ENCODE measurements at regions not wholly inside any gene's neighbourhood (a gene's known extent, or its start where the extent isn't known, plus 50 kb on each side); places are given as distances from the start of the nearest gene placed in this dataset.

DNA sequence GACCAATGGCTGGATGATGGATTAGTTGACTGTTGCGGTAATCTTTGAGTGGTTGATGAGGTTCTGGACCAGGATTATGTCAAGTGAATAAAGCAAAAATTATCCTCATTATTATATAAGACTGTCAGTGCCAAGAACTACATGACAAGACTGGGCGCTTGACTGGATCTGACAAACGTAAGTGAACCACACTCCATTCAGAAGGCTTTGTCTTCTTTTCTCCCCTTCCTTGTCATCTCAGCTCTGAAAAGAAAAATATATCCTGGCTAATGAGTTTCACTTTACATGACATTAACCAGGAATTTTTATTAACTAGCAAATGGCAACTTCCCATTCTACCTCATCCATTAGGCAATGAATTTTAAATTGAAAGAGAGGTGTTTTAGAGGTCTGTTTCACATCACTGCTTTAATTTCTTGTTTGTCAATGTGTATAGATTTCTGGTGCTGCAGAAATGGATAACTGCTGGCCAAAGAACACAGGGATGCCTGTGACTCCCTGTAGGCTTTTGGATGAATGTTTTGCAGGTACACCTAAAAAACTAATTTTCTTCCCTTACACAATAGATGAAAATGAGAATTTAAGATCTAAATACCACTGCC lies 150.1 kb downstream of the ELOVL4 start:
- TF ChIP-seq CTCF (IDR thresholded peaks at IDR 0.05) = no peak
- no peak for TF ChIP-seq POLR2A (IDR thresholded peaks at IDR 0.05)

Data from body of pancreas (tissue), 4 donors.